Liver (tissue), 3 donors: ENCODE measurements at regions not wholly inside any gene's neighbourhood (a gene's known extent, or its start where the extent isn't known, plus 50 kb on each side); places are given as distances from the start of the nearest gene placed in this dataset.

Experiments
- CTCF ChIP-seq: fragments of 150-350 bp; IDR thresholded peaks from 2 replicates; pipeline ENCODE4 v1.5.1; 2017; ENCODE audit warnings: improper control_type of control experiment, low read depth, low read length; ENCODE audit not compliant: missing input control
- NR2F2 ChIP-seq: IDR thresholded peaks from 2 replicates; pipeline ENCODE4 v1.6.1; 2016; ENCODE audit warnings: antibody characterized with exemption
- TAF1 ChIP-seq: conservative IDR thresholded peaks from 2 replicates; pipeline ENCODE4 v1.6.1; 2016; ENCODE audit warnings: antibody characterized with exemption, mild to moderate bottlenecking
- donor health status: healthy.
- donor health status: healthy.

- TF ChIP-seq CTCF (no peak), NR2F2 (no peak), TAF1 (no peak)
Measured at GRCh38 chr5:157959370-157959769, 100.4 kb upstream of the CLINT1 start.
